ENCODE measurements at regions not wholly inside any gene's neighbourhood (a gene's known extent, or its start where the extent isn't known, plus 50 kb on each side); places are given as distances from the start of the nearest gene placed in this dataset.
A peak's percentile ranks its signal among the peaks of the same experiment; 100 is the strongest.

DNA sequence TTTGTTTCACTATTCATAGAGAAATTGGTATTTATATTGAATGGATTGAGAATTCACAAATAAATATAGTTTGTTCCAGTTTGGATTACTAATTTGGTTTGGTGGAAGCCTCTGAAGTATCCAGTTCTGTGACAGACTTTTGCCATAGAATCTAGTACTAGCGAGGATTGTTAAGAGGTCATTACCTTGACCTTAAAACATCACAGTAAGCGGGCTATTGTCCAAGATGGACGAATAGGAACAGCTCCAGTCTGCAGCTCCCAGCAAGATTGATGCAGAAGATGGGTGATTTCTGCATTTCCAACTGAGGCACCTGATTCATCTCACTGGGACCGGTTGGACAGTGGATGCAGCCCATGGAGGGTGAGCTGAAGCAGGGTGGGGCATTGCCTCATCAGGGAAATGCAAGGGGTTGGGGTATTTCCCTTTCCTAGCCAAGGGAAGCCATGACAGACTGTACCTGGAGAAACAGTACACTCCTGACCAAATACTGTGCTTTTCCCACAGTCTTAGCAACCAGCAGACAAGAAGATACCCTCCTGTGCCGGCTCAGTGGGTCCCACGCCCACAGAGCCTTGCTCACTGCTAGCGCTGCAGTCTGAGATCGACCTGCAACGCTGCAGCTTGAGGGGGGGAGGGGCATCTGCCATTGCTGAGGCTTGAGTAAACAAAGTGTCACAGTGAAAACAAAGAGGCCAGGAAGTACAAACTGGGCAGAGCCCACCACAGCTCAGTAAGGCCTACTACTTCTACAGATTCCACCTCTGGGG, 66.4 kb upstream of the NEDD9 start (continued):
- TF ChIP-seq, protein P1, sequence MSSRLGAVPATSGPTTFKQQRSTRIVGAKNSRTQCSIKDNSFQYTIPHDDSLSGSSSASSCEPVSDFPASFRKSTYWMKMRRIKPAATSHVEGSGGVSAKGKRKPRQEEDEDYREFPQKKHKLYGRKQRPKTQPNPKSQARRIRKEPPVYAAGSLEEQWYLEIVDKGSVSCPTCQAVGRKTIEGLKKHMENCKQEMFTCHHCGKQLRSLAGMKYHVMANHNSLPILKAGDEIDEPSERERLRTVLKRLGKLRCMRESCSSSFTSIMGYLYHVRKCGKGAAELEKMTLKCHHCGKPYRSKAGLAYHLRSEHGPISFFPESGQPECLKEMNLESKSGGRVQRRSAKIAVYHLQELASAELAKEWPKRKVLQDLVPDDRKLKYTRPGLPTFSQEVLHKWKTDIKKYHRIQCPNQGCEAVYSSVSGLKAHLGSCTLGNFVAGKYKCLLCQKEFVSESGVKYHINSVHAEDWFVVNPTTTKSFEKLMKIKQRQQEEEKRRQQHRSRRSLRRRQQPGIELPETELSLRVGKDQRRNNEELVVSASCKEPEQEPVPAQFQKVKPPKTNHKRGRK (CRISPR knock-in tag; IDR thresholded peaks at IDR 0.05): no peak
- peak; percentile 74; the same call in 1 of the 2 replicates for TF ChIP-seq ZNF749 (CRISPR knock-in tag; IDR thresholded peaks at IDR 0.05; ENCODE audit: borderline replicate concordance)
- TF ChIP-seq CREB1 (IDR thresholded peaks at IDR 0.05): peak; percentile 62
- peak; percentile 86 for TF ChIP-seq CREB1 (CRISPR knock-in tag; IDR thresholded peaks at IDR 0.05)
- no peak for TF ChIP-seq DNMT1 (CRISPR knock-in tag; IDR thresholded peaks at IDR 0.05)
- TF ChIP-seq, protein P2, sequence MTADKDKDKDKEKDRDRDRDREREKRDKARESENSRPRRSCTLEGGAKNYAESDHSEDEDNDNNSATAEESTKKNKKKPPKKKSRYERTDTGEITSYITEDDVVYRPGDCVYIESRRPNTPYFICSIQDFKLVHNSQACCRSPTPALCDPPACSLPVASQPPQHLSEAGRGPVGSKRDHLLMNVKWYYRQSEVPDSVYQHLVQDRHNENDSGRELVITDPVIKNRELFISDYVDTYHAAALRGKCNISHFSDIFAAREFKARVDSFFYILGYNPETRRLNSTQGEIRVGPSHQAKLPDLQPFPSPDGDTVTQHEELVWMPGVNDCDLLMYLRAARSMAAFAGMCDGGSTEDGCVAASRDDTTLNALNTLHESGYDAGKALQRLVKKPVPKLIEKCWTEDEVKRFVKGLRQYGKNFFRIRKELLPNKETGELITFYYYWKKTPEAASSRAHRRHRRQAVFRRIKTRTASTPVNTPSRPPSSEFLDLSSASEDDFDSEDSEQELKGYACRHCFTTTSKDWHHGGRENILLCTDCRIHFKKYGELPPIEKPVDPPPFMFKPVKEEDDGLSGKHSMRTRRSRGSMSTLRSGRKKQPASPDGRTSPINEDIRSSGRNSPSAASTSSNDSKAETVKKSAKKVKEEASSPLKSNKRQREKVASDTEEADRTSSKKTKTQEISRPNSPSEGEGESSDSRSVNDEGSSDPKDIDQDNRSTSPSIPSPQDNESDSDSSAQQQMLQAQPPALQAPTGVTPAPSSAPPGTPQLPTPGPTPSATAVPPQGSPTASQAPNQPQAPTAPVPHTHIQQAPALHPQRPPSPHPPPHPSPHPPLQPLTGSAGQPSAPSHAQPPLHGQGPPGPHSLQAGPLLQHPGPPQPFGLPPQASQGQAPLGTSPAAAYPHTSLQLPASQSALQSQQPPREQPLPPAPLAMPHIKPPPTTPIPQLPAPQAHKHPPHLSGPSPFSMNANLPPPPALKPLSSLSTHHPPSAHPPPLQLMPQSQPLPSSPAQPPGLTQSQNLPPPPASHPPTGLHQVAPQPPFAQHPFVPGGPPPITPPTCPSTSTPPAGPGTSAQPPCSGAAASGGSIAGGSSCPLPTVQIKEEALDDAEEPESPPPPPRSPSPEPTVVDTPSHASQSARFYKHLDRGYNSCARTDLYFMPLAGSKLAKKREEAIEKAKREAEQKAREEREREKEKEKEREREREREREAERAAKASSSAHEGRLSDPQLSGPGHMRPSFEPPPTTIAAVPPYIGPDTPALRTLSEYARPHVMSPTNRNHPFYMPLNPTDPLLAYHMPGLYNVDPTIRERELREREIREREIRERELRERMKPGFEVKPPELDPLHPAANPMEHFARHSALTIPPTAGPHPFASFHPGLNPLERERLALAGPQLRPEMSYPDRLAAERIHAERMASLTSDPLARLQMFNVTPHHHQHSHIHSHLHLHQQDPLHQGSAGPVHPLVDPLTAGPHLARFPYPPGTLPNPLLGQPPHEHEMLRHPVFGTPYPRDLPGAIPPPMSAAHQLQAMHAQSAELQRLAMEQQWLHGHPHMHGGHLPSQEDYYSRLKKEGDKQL (CRISPR knock-in tag; IDR thresholded peaks at IDR 0.05; ENCODE audit: low read depth): peak; percentile 34; the same call in 1 of the 2 replicates
- TF ChIP-seq, protein P3, sequence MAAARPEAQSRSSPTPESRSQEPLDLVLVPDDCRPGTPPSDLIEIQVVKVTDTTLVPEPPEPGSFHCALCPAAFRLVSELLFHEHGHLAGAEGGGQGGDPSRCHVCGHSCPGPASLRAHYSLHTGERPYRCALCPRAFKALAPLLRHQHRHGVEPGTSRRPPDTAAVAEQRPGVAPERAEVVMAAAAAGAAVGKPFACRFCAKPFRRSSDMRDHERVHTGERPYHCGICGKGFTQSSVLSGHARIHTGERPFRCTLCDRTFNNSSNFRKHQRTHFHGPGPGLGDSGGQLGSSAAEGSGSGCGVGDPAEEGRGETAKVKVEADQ (CRISPR knock-in tag; IDR thresholded peaks at IDR 0.05; ENCODE audit: borderline replicate concordance): peak; percentile 91; the same call in 1 of the 2 replicates
- peak; percentile 58 for TF ChIP-seq ZNF652 (CRISPR knock-in tag; IDR thresholded peaks at IDR 0.05; ENCODE audit: borderline replicate concordance, low read depth)
- no peak; the same call in 1 of the 2 replicates for TF ChIP-seq POLR2AphosphoS5 (IDR thresholded peaks at IDR 0.05; ENCODE audit: low read depth, low read length)
- TF ChIP-seq ARNTL (CRISPR knock-in tag; IDR thresholded peaks at IDR 0.05): peak; percentile 85
- TF ChIP-seq CCDC6 (CRISPR knock-in tag; IDR thresholded peaks at IDR 0.05): peak; percentile 57; the same call in 1 of the 2 replicates
- TF ChIP-seq ATF1 (CRISPR knock-in tag; IDR thresholded peaks at IDR 0.05): peak; percentile 77
- no peak for TF ChIP-seq ZNF577 (CRISPR knock-in tag; IDR thresholded peaks at IDR 0.05; ENCODE audit: borderline replicate concordance, low read depth)
- peak; percentile 74 for TF ChIP-seq PHF8 (CRISPR knock-in tag; IDR thresholded peaks at IDR 0.05)
- TF ChIP-seq, protein P4, sequence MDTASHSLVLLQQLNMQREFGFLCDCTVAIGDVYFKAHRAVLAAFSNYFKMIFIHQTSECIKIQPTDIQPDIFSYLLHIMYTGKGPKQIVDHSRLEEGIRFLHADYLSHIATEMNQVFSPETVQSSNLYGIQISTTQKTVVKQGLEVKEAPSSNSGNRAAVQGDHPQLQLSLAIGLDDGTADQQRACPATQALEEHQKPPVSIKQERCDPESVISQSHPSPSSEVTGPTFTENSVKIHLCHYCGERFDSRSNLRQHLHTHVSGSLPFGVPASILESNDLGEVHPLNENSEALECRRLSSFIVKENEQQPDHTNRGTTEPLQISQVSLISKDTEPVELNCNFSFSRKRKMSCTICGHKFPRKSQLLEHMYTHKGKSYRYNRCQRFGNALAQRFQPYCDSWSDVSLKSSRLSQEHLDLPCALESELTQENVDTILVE (CRISPR knock-in tag; IDR thresholded peaks at IDR 0.05): peak; percentile 64
- TF ChIP-seq ZFP1 (CRISPR knock-in tag; IDR thresholded peaks at IDR 0.05): peak; percentile 87
- TF ChIP-seq ZNF891 (CRISPR knock-in tag; IDR thresholded peaks at IDR 0.05): no peak; the same call in 1 of the 2 replicates
- no peak for TF ChIP-seq RFX1 (IDR thresholded peaks at IDR 0.05)
- TF ChIP-seq, protein P5, sequence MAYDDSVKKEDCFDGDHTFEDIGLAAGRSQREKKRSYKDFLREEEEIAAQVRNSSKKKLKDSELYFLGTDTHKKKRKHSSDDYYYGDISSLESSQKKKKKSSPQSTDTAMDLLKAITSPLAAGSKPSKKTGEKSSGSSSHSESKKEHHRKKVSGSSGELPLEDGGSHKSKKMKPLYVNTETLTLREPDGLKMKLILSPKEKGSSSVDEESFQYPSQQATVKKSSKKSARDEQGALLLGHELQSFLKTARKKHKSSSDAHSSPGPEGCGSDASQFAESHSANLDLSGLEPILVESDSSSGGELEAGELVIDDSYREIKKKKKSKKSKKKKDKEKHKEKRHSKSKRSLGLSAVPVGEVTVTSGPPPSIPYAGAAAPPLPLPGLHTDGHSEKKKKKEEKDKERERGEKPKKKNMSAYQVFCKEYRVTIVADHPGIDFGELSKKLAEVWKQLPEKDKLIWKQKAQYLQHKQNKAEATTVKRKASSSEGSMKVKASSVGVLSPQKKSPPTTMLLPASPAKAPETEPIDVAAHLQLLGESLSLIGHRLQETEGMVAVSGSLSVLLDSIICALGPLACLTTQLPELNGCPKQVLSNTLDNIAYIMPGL (CRISPR knock-in tag; IDR thresholded peaks at IDR 0.05; ENCODE audit: borderline replicate concordance in 1 of 2, low read depth in 1 of 2): peak in 1 of 2 experiments; percentile 81; a peak in 2 of 4 replicates

All from HepG2 (cell line).